ENCODE measurements at regions not wholly inside any gene's neighbourhood (a gene's known extent, or its start where the extent isn't known, plus 50 kb on each side); places are given as distances from the start of the nearest gene placed in this dataset.

- H3K9me3 Mint-ChIP-seq: peaks cover 7% of the 10 kb centered on the region
- no peaks in the 10 kb centered on the region for H3K27me3 Mint-ChIP-seq
- peaks cover 10 to 22% of the 10 kb centered on the region in 2 donors for H3K4me1 Mint-ChIP-seq (ENCODE audit: low read depth in 2 of 2)
- no peak for ATAC-seq
- no peaks in the 10 kb centered on the region for H3K36me3 Mint-ChIP-seq
- no peak overlapping the region for H3K27ac Mint-ChIP-seq
- no peak for DNase-seq (ENCODE audit: low spot score)
- no peak overlapping the region for H3K4me3 Mint-ChIP-seq
These were observed 430.3 kb upstream of the ZNF462 start for GRCh38 chr9:106432631-106433030.

- Mint-ChIP-seq H3K9me3 (no peaks in the 10 kb centered on the region), H3K4me3 (no peak overlapping the region), H3K27ac (peak overlapping the region in 1 of 2 donors; percentile 34), H3K27me3 (no peaks in the 10 kb centered on the region), H3K4me1 (ENCODE audit: low read depth in 2 of 2) (peaks cover 5 to 6% of the 10 kb centered on the region in 2 donors), H3K36me3 (peaks cover 9% of the 10 kb centered on the region)
- ATAC-seq: no peak
- DNase-seq (ENCODE audit: low spot score): no peak
These were observed 424.0 kb upstream of the ZNF462 start for GRCh38 chr9:106438928-106439327.

GRCh38 chr9:106441283-106441682 lies 421.7 kb upstream of the ZNF462 start:
- no peaks in the 10 kb centered on the region for H3K27me3 Mint-ChIP-seq
- H3K27ac Mint-ChIP-seq: no peak overlapping the region
- no peak overlapping the region for H3K4me3 Mint-ChIP-seq
- DNase-seq (ENCODE audit: low spot score) (no peak), ATAC-seq (no peak)
- H3K36me3 Mint-ChIP-seq: peaks cover 9% of the 10 kb centered on the region
- peaks cover 5 to 6% of the 10 kb centered on the region in 2 donors for H3K4me1 Mint-ChIP-seq (ENCODE audit: low read depth in 2 of 2)
- no peaks in the 10 kb centered on the region for H3K9me3 Mint-ChIP-seq

- Mint-ChIP-seq H3K4me3 (no peak overlapping the region), H3K36me3 (peaks cover 9% of the 10 kb centered on the region), H3K27ac (no peak overlapping the region), H3K4me1 (ENCODE audit: low read depth in 2 of 2) (peaks cover 5 to 6% of the 10 kb centered on the region in 2 donors), H3K27me3 (no peaks in the 10 kb centered on the region), H3K9me3 (no peaks in the 10 kb centered on the region)
- ATAC-seq: no peak
- DNase-seq (ENCODE audit: low spot score): no peak
These were observed 419.4 kb upstream of the ZNF462 start for GRCh38 chr9:106443520-106443919.

- DNase-seq (ENCODE audit: low spot score) (no peak), ATAC-seq (no peak)
- peaks cover 4% of the 10 kb centered on the region for H3K36me3 Mint-ChIP-seq
- H3K9me3 Mint-ChIP-seq: no peaks in the 10 kb centered on the region
- H3K4me3 Mint-ChIP-seq: no peak overlapping the region
- H3K27me3 Mint-ChIP-seq: no peaks in the 10 kb centered on the region
- peaks cover 5 to 6% of the 10 kb centered on the region in 2 donors for H3K4me1 Mint-ChIP-seq (ENCODE audit: low read depth in 2 of 2)
- H3K27ac Mint-ChIP-seq: no peak overlapping the region
These were observed 417.9 kb upstream of the ZNF462 start for GRCh38 chr9:106445107-106445506.

GRCh38 chr9:106449336-106449927 lies 413.5 kb upstream of the ZNF462 start:
- DNase-seq (ENCODE audit: low spot score): no peak
- Mint-ChIP-seq H3K4me3 (no peak overlapping the region), H3K4me1 (ENCODE audit: low read depth in 2 of 2) (peaks cover 0 to 3% of the 10 kb centered on the region in 2 donors), H3K9me3 (peaks cover 2% of the 10 kb centered on the region), H3K27me3 (no peaks in the 10 kb centered on the region), H3K27ac (no peak overlapping the region), H3K36me3 (no peaks in the 10 kb centered on the region)
- no peak for ATAC-seq

- ATAC-seq: no peak
- no peaks in the 10 kb centered on the region for H3K36me3 Mint-ChIP-seq
- peaks cover 2% of the 10 kb centered on the region for H3K9me3 Mint-ChIP-seq
- no peak overlapping the region for H3K4me3 Mint-ChIP-seq
- H3K27me3 Mint-ChIP-seq: no peaks in the 10 kb centered on the region
- DNase-seq (ENCODE audit: low spot score): no peak
- H3K27ac Mint-ChIP-seq: no peak overlapping the region
- peaks cover 0 to 3% of the 10 kb centered on the region in 2 donors for H3K4me1 Mint-ChIP-seq (ENCODE audit: low read depth in 2 of 2)
These were observed 412.4 kb upstream of the ZNF462 start for GRCh38 chr9:106450549-106450948.

- no peaks in the 10 kb centered on the region for H3K36me3 Mint-ChIP-seq
- peaks cover 2% of the 10 kb centered on the region for H3K9me3 Mint-ChIP-seq
- no peak overlapping the region for H3K4me3 Mint-ChIP-seq
- no peaks in the 10 kb centered on the region for H3K27me3 Mint-ChIP-seq
- peaks cover 0 to 3% of the 10 kb centered on the region in 2 donors for H3K4me1 Mint-ChIP-seq (ENCODE audit: low read depth in 2 of 2)
- no peak for DNase-seq (ENCODE audit: low spot score)
- no peak for ATAC-seq
- no peak overlapping the region for H3K27ac Mint-ChIP-seq
These were observed 411.7 kb upstream of the ZNF462 start for GRCh38 chr9:106451223-106451622.

GRCh38 chr9:106456581-106456980 lies 406.4 kb upstream of the ZNF462 start:
- no peak for ATAC-seq

GRCh38 chr9:106467113-106467864 lies 395.7 kb upstream of the ZNF462 start:
- Mint-ChIP-seq H3K4me1 (ENCODE audit: low read depth in 2 of 2) (peaks cover 0 to 24% of the 10 kb centered on the region in 2 donors), H3K9me3 (peaks cover 11% of the 10 kb centered on the region), H3K27ac (no peak overlapping the region), H3K36me3 (peaks cover 6% of the 10 kb centered on the region), H3K27me3 (no peaks in the 10 kb centered on the region), H3K4me3 (no peak overlapping the region)
- ATAC-seq (peak; percentile 17 to 62), DNase-seq (ENCODE audit: low spot score) (no peak)

More at GRCh38 chr9:106456581-106456980, 406.4 kb upstream of the ZNF462 start:
- H3K36me3 Mint-ChIP-seq: peaks cover 6% of the 10 kb centered on the region
- peaks cover 0 to 5% of the 10 kb centered on the region in 2 donors for H3K4me1 Mint-ChIP-seq (ENCODE audit: low read depth in 2 of 2)
- peaks cover 5% of the 10 kb centered on the region for H3K9me3 Mint-ChIP-seq
- H3K27me3 Mint-ChIP-seq: no peaks in the 10 kb centered on the region
- H3K27ac Mint-ChIP-seq: no peak overlapping the region
- no peak for DNase-seq (ENCODE audit: low spot score)
- H3K4me3 Mint-ChIP-seq: no peak overlapping the region

- ATAC-seq (peak in 1 of 2 donors; percentile 15), DNase-seq (ENCODE audit: low spot score) (no peak)
- H3K36me3 Mint-ChIP-seq: peaks cover 6% of the 10 kb centered on the region
- H3K4me3 Mint-ChIP-seq: no peak overlapping the region
- H3K27ac Mint-ChIP-seq: no peak overlapping the region
- H3K27me3 Mint-ChIP-seq: no peaks in the 10 kb centered on the region
- peaks cover 11% of the 10 kb centered on the region for H3K9me3 Mint-ChIP-seq
- peaks cover 0 to 24% of the 10 kb centered on the region in 2 donors for H3K4me1 Mint-ChIP-seq (ENCODE audit: low read depth in 2 of 2)
These were observed 395.2 kb upstream of the ZNF462 start for GRCh38 chr9:106467865-106468164.

GRCh38 chr9:106468431-106468830 lies 394.5 kb upstream of the ZNF462 start:
- H3K27ac Mint-ChIP-seq: no peak overlapping the region
- no peaks in the 10 kb centered on the region for H3K27me3 Mint-ChIP-seq
- no peak for DNase-seq (ENCODE audit: low spot score)
- ATAC-seq: no peak
- H3K9me3 Mint-ChIP-seq: peaks cover 11% of the 10 kb centered on the region
- no peak overlapping the region for H3K4me3 Mint-ChIP-seq
- H3K36me3 Mint-ChIP-seq: peaks cover 6% of the 10 kb centered on the region
- peaks cover 0 to 24% of the 10 kb centered on the region in 2 donors for H3K4me1 Mint-ChIP-seq (ENCODE audit: low read depth in 2 of 2)

GRCh38 chr9:106478312-106478711 lies 384.7 kb upstream of the ZNF462 start:
- no peak overlapping the region for H3K4me3 Mint-ChIP-seq
- H3K36me3 Mint-ChIP-seq: peaks cover 16% of the 10 kb centered on the region
- ATAC-seq (no peak), DNase-seq (ENCODE audit: low spot score) (no peak)
- peaks cover 0 to 5% of the 10 kb centered on the region in 2 donors for H3K4me1 Mint-ChIP-seq (ENCODE audit: low read depth in 2 of 2)
- H3K27ac Mint-ChIP-seq: no peak overlapping the region
- no peaks in the 10 kb centered on the region for H3K27me3 Mint-ChIP-seq
- peaks cover 13% of the 10 kb centered on the region for H3K9me3 Mint-ChIP-seq

- Mint-ChIP-seq H3K36me3 (peaks cover 15% of the 10 kb centered on the region), H3K27ac (no peak overlapping the region), H3K9me3 (peaks cover 13% of the 10 kb centered on the region), H3K27me3 (no peaks in the 10 kb centered on the region), H3K4me3 (no peak overlapping the region), H3K4me1 (ENCODE audit: low read depth in 2 of 2) (peaks cover 0 to 5% of the 10 kb centered on the region in 2 donors)
- DNase-seq (ENCODE audit: low spot score): no peak
- no peak for ATAC-seq
These were observed 384.2 kb upstream of the ZNF462 start for GRCh38 chr9:106478727-106479126.

All from natural killer cell treated with Interleukin-12 subunit alpha and Interleukin-12 subunit beta and Interleukin-15 and Interleukin-18, amount 100 ng/mL, for 72 hours (primary cell).